ENCODE measurements at regions not wholly inside any gene's neighbourhood (a gene's known extent, or its start where the extent isn't known, plus 50 kb on each side); places are given as distances from the start of the nearest gene placed in this dataset.
"Not testable (repeated sequence)": the region's sequence is repeated elsewhere in the genome, so short reads cannot be mapped to it uniquely, and the experiment has no call there.

DNA sequence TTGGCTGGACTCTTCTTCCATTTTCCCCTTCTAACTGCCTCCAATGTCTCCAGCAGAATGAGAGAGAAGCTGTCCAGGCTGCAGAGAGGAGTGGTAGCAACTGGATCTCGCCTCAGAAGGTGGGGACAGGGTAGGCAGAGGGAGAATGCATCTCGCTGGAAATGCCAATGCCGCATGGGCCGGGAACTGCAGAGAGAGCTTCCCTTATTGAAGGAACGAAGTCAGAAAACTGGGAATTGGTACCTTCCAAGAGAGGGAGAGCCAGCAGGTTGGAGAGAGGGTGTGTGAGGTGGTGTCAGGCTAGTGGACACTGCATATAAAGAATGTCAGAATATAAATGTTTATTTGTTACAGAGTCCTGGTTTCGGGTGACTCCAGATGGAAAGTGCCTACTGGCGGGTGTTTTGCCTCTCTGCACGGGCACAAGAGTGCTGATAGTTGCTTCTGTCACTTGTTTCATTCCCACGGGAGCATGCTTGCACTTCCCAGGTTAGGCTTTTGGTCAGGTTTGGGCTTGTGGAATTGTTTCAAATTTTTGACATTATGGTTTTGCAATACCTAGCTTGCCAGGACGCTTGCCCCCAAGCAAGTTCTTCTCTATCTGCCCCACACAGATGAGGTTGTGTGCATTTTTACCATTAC, 156.8 kb upstream of the STS start:
- H3K36me3 Mint-ChIP-seq (ENCODE audit: low read depth), result no peaks in the 10 kb centered on the region
- no peak overlapping the region for H3K27ac Mint-ChIP-seq
- no peaks in the 10 kb centered on the region for H3K27me3 Mint-ChIP-seq
- no peak for ATAC-seq
- no peak overlapping the region for H3K4me3 Mint-ChIP-seq
- peaks cover 5% of the 10 kb centered on the region for H3K9me3 Mint-ChIP-seq (ENCODE audit: low read depth)
- CTCF ChIA-PET, result interaction anchor here (0.7 kb wide), 1 partner anchor 797 kb away, joined by 3 read pairs; no protein-coding TSS in a partner anchor
- POLR2A ChIA-PET, result no interaction called here
- intact Hi-C loops (cut with DNase I, micrococcal nuclease), result no loop called here
- no peak for DNase-seq
- no peaks in the 10 kb centered on the region for H3K4me1 Mint-ChIP-seq

DNA sequence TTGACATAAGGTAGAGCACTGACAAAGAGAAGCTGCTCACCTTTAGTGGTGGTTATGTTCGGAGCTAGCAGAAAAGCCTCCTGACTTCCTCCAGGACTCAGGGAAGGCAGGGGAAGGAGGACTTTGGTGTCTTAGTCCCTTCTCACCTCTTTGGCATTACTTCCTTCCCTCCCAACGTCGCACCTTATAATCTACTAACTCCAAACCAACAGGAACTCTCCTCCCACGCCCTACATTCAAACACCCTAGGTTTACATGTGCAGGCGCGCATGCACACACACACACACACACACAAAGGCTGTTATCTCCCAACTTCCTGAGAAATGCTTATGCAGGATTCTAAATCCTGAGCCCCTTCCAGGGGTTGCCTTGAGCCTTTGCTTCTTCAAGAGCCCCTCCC, 157.7 kb upstream of the STS start:
- H3K9me3 Mint-ChIP-seq (ENCODE audit: low read depth), result peaks cover 3% of the 10 kb centered on the region
- DNase-seq (no peak), ATAC-seq (no peak)
- no peaks in the 10 kb centered on the region for H3K4me1 Mint-ChIP-seq
- CTCF ChIA-PET, result interaction anchor here (0.7 kb wide), 1 partner anchor 798 kb away, joined by 3 read pairs; no protein-coding TSS in a partner anchor
- POLR2A ChIA-PET, result no interaction called here
- no peak overlapping the region for H3K4me3 Mint-ChIP-seq
- H3K27ac Mint-ChIP-seq, result no peak overlapping the region
- H3K27me3 Mint-ChIP-seq, result no peaks in the 10 kb centered on the region
- intact Hi-C loops (cut with DNase I, micrococcal nuclease), result no loop called here
- no peaks in the 10 kb centered on the region for H3K36me3 Mint-ChIP-seq (ENCODE audit: low read depth)

- CTCF ChIA-PET, POLR2A ChIA-PET: not testable (repeated sequence)
Measured at GRCh38 chrX:6988694-6989093, 158.8 kb upstream of the STS start.

DNA sequence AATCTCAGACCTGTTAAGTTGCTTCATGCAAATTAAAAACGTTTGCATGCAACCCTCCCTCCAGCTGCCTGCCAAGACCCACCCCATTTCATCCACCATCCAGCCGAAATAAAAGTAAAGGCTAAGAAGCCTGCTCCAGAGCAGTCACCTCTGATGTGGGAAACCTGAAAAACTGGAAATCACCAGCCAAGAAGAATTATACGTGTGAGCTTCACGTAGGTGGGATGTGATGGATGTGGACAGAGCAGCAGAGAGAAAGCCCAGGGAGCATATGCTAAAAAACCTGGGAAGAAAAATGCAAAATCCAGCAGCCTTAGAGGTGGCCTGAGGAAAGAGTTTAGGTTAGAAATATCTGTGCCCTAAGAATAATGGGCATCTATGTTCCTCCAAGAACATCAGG, 160.6 kb upstream of the STS start:
- no peak for DNase-seq

More at GRCh38 chrX:6988694-6989093, 158.8 kb upstream of the STS start:
- H3K27ac Mint-ChIP-seq; H3K4me1 Mint-ChIP-seq; H3K27me3 Mint-ChIP-seq; DNase-seq; H3K9me3 Mint-ChIP-seq (ENCODE audit: low read depth); ATAC-seq; H3K4me3 Mint-ChIP-seq; intact Hi-C loops (cut with DNase I, micrococcal nuclease); H3K36me3 Mint-ChIP-seq (ENCODE audit: low read depth): not testable (repeated sequence)

GRCh38 chrX:6985537-6985936, 162.0 kb upstream of the STS start:
- no peaks in the 10 kb centered on the region for H3K4me1 Mint-ChIP-seq
- ATAC-seq (no peak), DNase-seq (no peak)
- H3K9me3 Mint-ChIP-seq (ENCODE audit: low read depth), result no peaks in the 10 kb centered on the region
- no peak overlapping the region for H3K4me3 Mint-ChIP-seq
- no peaks in the 10 kb centered on the region for H3K36me3 Mint-ChIP-seq (ENCODE audit: low read depth)
- no peaks in the 10 kb centered on the region for H3K27me3 Mint-ChIP-seq
- intact Hi-C loops (cut with DNase I, micrococcal nuclease), result no loop called here
- H3K27ac Mint-ChIP-seq, result no peak overlapping the region
- POLR2A ChIA-PET, result no interaction called here
- CTCF ChIA-PET, result no interaction called here

More for the DNA sequence above, 160.6 kb upstream of the STS start:
- H3K36me3 Mint-ChIP-seq (ENCODE audit: low read depth), result no peaks in the 10 kb centered on the region
- ATAC-seq, result no peak
- H3K9me3 Mint-ChIP-seq (ENCODE audit: low read depth), result no peaks in the 10 kb centered on the region
- CTCF ChIA-PET, result no interaction called here
- no peaks in the 10 kb centered on the region for H3K4me1 Mint-ChIP-seq
- H3K27ac Mint-ChIP-seq, result no peak overlapping the region
- H3K27me3 Mint-ChIP-seq, result no peaks in the 10 kb centered on the region
- POLR2A ChIA-PET, result no interaction called here
- intact Hi-C loops (cut with DNase I, micrococcal nuclease), result no loop called here
- no peak overlapping the region for H3K4me3 Mint-ChIP-seq

DNA sequence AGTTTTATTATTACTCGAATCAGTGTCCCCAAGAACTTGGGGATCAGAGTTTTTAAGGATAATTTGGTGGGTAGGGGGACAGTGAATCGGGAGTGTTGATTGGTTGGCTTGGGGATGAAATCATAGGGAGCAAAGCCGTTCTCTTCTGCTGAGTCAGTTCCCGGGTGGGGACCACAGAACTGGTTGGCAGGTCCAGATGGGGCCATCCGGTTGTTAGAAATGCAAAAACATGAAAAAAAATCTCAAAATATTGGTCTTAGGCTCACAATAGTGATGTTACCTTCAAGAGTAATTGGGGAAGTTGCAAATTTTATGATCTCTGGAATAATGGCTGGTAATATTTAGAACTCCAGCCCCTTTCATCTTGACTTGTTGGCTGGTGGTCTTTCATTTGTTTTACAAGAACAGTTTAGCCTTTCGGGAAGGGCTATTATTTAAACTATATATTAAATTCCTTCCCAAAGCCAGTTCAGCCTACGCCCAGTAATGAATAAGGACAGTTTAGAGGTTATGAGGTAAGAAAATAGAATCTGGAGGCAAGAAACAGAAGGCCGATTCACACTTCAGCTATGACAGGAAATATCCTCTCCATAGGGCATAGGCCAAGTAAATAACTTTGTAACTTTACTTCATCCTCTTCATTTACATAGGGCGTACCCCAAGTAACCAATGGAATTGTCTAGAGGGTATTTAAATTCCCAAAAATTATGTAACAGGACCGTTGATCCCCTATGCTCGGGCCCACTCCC, 164.1 kb upstream of the STS start:
- ChIA-PET CTCF (no interaction called here), POLR2A (no interaction called here)
- Mint-ChIP-seq H3K4me3 (no peak overlapping the region), H3K27ac (no peak overlapping the region), H3K9me3 (ENCODE audit: low read depth) (no peaks in the 10 kb centered on the region), H3K36me3 (ENCODE audit: low read depth) (no peaks in the 10 kb centered on the region), H3K4me1 (no peaks in the 10 kb centered on the region), H3K27me3 (no peaks in the 10 kb centered on the region)
- ATAC-seq (no peak), DNase-seq (no peak)
- intact Hi-C loops (cut with DNase I, micrococcal nuclease), result no loop called here

DNA sequence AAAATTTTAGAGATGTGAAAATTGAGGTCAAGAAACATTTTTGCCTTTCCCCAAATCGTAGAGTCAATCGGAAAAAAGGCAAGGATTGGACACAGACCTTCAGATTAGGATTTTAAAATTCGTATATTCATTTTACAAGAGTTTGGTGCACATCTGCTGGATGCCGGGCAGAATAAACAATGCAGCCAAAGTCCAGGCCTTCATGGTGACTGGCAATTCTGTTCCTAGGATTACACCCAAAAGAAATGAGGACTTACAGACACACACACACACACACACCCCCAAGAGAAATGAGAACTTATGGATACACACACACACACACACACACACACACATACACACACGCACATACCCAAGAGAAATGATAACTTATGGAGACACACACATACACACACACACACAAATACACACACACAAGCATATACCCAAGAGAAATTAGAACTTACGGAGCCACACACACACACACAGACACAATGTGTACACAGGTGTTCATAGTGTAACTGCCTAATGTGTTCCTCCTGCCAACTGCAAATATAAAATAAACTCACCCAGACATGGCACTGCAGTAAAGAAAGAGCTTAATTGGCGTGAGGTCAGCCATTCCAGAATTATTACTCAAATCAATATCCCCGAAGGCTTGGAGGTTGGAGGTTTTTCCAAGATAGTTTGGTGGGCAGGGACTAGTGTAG, 165.7 kb upstream of the STS start:
- no peak for ATAC-seq

DNA sequence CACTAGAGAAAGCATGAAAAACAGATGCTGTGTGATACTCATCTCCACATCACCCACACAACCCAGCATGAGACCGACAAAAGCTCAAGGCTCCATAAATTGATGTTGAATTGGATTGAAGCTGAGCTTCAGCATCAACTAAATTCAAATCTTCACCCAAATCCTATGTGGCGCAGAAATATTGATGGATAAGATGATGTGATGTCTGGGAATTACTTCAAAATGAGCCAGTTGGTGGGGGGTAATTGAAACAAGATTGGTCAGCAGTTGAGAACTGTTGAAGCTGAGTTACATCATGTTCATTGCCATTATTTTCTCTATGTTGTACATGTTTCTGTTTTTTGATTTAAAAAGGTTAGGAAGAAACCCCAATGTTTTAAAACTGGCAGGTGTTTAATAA, 166.5 kb upstream of the STS start:
- H3K27ac Mint-ChIP-seq, result no peak overlapping the region
- ChIA-PET POLR2A (no interaction called here), CTCF (no interaction called here)
- no peak overlapping the region for H3K4me3 Mint-ChIP-seq
- intact Hi-C loops (cut with DNase I, micrococcal nuclease), result no loop called here
- no peaks in the 10 kb centered on the region for H3K4me1 Mint-ChIP-seq
- H3K9me3 Mint-ChIP-seq (ENCODE audit: low read depth), result no peaks in the 10 kb centered on the region
- no peak for DNase-seq
- no peak for ATAC-seq
- H3K27me3 Mint-ChIP-seq, result no peaks in the 10 kb centered on the region
- no peaks in the 10 kb centered on the region for H3K36me3 Mint-ChIP-seq (ENCODE audit: low read depth)

More for the DNA sequence above, 165.7 kb upstream of the STS start:
- intact Hi-C loops (cut with DNase I, micrococcal nuclease), result no loop called here
- Mint-ChIP-seq H3K9me3 (ENCODE audit: low read depth) (no peaks in the 10 kb centered on the region), H3K4me1 (no peaks in the 10 kb centered on the region), H3K36me3 (ENCODE audit: low read depth) (no peaks in the 10 kb centered on the region), H3K27ac (no peak overlapping the region), H3K4me3 (no peak overlapping the region), H3K27me3 (no peaks in the 10 kb centered on the region)
- ChIA-PET CTCF (no interaction called here), POLR2A (no interaction called here)
- no peak for DNase-seq

DNA sequence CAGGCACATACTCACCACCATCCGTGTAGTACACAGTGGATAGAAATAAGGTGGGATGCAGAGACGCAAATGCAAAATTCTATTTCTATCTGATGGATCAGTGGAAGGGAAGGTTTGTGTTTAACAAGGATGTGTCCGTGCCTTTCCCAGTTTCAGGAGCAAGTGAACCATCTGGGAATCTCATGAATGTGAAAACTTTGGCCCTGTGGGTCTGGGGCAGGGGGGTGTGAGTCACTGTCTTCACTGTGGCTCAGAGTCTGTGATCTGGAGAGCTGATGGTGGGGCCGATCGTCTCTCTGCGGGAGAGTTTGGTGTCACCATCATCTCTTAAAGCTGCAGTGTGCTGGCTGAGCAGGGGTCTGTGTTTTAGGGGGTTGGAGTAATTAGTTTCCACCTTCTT, 179.3 kb upstream of the STS start:
- no peak overlapping the region for H3K4me3 Mint-ChIP-seq
- CTCF ChIA-PET, result no interaction called here
- intact Hi-C loops (cut with DNase I, micrococcal nuclease), result no loop called here
- H3K27me3 Mint-ChIP-seq, result no peaks in the 10 kb centered on the region
- H3K27ac Mint-ChIP-seq, result no peak overlapping the region
- no peaks in the 10 kb centered on the region for H3K9me3 Mint-ChIP-seq (ENCODE audit: low read depth)
- H3K36me3 Mint-ChIP-seq (ENCODE audit: low read depth), result no peaks in the 10 kb centered on the region
- DNase-seq, result no peak
- no peak for ATAC-seq
- POLR2A ChIA-PET, result no interaction called here
- H3K4me1 Mint-ChIP-seq, result no peaks in the 10 kb centered on the region

- Mint-ChIP-seq H3K4me1 (no peaks in the 10 kb centered on the region), H3K27me3 (no peaks in the 10 kb centered on the region), H3K4me3 (no peak overlapping the region), H3K9me3 (ENCODE audit: low read depth) (no peaks in the 10 kb centered on the region), H3K27ac (no peak overlapping the region), H3K36me3 (ENCODE audit: low read depth) (no peaks in the 10 kb centered on the region)
- POLR2A ChIA-PET, result no interaction called here
- intact Hi-C loops (cut with DNase I, micrococcal nuclease), result no loop called here
- DNase-seq (no peak), ATAC-seq (no peak)
- CTCF ChIA-PET, result no interaction called here
Measured at GRCh38 chrX:6965729-6966128, 181.8 kb upstream of the STS start.

DNA sequence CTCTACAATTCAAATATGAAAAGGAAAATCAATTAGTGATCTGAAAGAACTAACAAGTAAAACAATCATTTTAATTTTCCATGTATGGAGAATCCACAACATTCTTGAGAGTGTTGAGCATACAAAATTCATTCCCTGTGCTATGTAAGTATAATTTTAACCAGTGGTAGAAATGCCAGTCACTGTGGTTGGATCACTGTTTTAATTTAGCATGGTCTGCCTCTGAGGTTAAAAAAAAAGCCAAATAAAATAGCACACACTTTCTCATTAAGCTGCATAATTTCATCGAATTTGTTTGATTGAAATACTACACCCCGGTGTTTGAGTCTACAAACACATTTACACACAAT, 185.5 kb upstream of the STS start:
- ChIA-PET POLR2A (no interaction called here), CTCF (no interaction called here)
- Mint-ChIP-seq H3K27ac (no peak overlapping the region), H3K9me3 (ENCODE audit: low read depth) (no peaks in the 10 kb centered on the region), H3K4me3 (no peak overlapping the region), H3K4me1 (no peaks in the 10 kb centered on the region), H3K27me3 (no peaks in the 10 kb centered on the region), H3K36me3 (ENCODE audit: low read depth) (peaks cover 3% of the 10 kb centered on the region)
- no peak for DNase-seq
- intact Hi-C loops (cut with DNase I, micrococcal nuclease), result no loop called here
- ATAC-seq, result no peak

GRCh38 chrX:6961286-6962005, 186.1 kb upstream of the STS start:
- Mint-ChIP-seq H3K4me3 (no peak overlapping the region), H3K36me3 (ENCODE audit: low read depth) (peaks cover 3% of the 10 kb centered on the region), H3K27me3 (no peaks in the 10 kb centered on the region), H3K4me1 (no peaks in the 10 kb centered on the region), H3K9me3 (ENCODE audit: low read depth) (no peaks in the 10 kb centered on the region), H3K27ac (no peak overlapping the region)
- ATAC-seq (no peak), DNase-seq (no peak)
- ChIA-PET POLR2A (no interaction called here), CTCF (no interaction called here)
- intact Hi-C loops (cut with DNase I, micrococcal nuclease), result no loop called here
